ENCODE measurements at regions not wholly inside any gene's neighbourhood (a gene's known extent, or its start where the extent isn't known, plus 50 kb on each side); places are given as distances from the start of the nearest gene placed in this dataset.

DNA sequence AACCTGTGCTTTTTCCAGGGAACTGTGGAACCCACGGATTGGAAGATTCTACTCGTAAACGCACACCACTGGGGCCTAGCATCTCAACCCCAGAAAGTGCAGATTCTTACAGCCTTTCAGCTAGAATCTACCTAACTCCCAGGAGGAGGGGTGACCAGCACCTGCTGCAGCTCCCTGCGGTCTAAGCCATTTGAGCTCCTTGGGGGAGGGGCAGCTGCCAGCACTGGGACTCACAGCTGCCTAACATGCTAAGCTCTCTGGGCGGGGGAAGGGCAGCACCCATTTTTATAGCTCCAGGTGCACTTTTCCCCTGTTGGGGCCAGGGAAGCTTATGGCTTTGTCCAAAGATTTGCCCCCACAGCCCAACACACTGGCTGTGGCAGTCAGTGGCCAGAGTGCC is 595.7 kb upstream of the EPHA5 start:
- TF ChIP-seq CTCF (IDR thresholded peaks at IDR 0.05; ENCODE audit: insufficient read depth, low read length, poor library complexity, severe bottlenecking): no peak
- Histone ChIP-seq H3K4me3 (ENCODE audit: low read depth, low read length) (no peak overlapping the region), H3K36me3 (ENCODE audit: control insufficient read depth, insufficient read depth, low read length) (no peaks in the 10 kb centered on the region), H3K27me3 (ENCODE audit: control insufficient read depth, insufficient read depth, low read length) (no peaks in the 10 kb centered on the region)
- no peak for DNase-seq (ENCODE audit: low read depth)

DNA sequence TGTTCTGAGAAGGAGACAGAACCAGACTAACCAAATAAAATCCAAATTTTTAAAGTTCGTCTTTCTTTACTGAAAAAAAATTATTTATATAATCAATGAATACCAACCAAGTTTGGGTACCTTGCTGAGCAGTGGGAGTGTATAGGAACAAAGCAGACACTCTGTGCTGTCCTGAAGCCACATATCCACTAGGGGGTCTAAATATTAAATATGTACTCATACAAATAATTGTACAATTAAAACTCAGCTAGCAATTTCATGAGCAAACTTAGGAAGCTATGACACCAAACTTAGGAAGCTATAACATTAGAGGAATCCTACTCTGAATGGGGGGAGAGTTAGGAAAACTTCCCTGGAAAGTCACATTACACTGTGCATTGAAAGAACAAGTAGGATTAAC is 582.0 kb upstream of the EPHA5 start:
- no peak for DNase-seq (ENCODE audit: low read depth)
- H3K27me3 ChIP-seq (ENCODE audit: control insufficient read depth, insufficient read depth, low read length): no peaks in the 10 kb centered on the region
- H3K4me3 ChIP-seq (ENCODE audit: low read depth, low read length): no peak overlapping the region
- TF ChIP-seq CTCF (IDR thresholded peaks at IDR 0.05; ENCODE audit: insufficient read depth, low read length, poor library complexity, severe bottlenecking): no peak
- H3K36me3 ChIP-seq (ENCODE audit: control insufficient read depth, insufficient read depth, low read length): no peaks in the 10 kb centered on the region

- TF ChIP-seq CTCF (IDR thresholded peaks at IDR 0.05; ENCODE audit: insufficient read depth, low read length, poor library complexity, severe bottlenecking): no peak
- no peak overlapping the region for H3K4me3 ChIP-seq (ENCODE audit: low read depth, low read length)
- H3K27me3 ChIP-seq (ENCODE audit: control insufficient read depth, insufficient read depth, low read length): no peaks in the 10 kb centered on the region
- no peaks in the 10 kb centered on the region for H3K36me3 ChIP-seq (ENCODE audit: control insufficient read depth, insufficient read depth, low read length)
- no peak for DNase-seq (ENCODE audit: low read depth)
Measured at GRCh38 chr4:66246643-66247042, 576.4 kb upstream of the EPHA5 start.

DNA sequence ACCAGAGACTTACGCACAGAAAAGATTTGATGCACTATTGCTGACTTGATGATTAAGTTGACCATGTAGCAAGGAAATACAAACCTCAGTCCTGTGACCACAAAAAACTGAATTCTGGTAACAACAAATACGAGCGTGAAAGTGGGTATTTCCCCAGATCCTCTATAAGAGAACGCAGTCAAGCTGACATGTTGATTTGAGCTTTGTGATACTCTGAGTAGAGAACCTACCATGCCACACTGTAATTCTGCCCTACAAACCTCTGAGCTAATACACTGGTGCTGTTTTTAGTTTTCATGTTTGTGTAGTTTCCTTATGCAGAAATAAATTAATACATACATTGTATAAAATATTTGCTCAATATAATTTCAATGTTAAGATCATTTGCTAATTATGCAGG is 565.6 kb upstream of the EPHA5 start:
- Histone ChIP-seq H3K36me3 (ENCODE audit: control insufficient read depth, insufficient read depth, low read length) (no peaks in the 10 kb centered on the region), H3K27me3 (ENCODE audit: control insufficient read depth, insufficient read depth, low read length) (no peaks in the 10 kb centered on the region), H3K4me3 (ENCODE audit: low read depth, low read length) (no peak overlapping the region)
- no peak for DNase-seq (ENCODE audit: low read depth)
- no peak for TF ChIP-seq CTCF (IDR thresholded peaks at IDR 0.05; ENCODE audit: insufficient read depth, low read length, poor library complexity, severe bottlenecking)

- Histone ChIP-seq H3K36me3 (ENCODE audit: control insufficient read depth, insufficient read depth, low read length) (no peaks in the 10 kb centered on the region), H3K4me3 (ENCODE audit: low read depth, low read length) (no peak overlapping the region), H3K27me3 (ENCODE audit: control insufficient read depth, insufficient read depth, low read length) (no peaks in the 10 kb centered on the region)
- no peak for DNase-seq (ENCODE audit: low read depth)
- TF ChIP-seq CTCF (IDR thresholded peaks at IDR 0.05; ENCODE audit: insufficient read depth, low read length, poor library complexity, severe bottlenecking): no peak
Measured at GRCh38 chr4:66229885-66230284, 559.6 kb upstream of the EPHA5 start.

DNA sequence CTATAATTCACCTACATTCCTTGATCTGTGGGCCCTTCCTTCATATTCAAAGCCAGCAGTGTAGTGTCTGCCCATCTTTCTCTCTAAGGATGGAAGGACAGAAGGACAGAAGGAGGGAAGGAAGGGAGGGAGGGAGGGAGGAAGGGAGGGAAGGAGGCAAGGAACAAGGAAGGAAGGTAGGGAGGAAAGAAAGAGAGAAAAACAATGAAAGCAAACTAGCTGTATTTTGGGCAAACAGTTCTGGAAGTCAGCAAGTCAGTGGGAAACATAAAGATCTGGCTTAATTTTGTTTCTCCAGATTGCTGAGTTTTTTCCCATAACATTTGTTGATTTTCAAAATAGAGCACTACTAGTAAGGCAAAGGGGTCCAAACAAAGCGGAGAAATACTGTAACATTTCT is 555.2 kb upstream of the EPHA5 start:
- Histone ChIP-seq H3K27me3 (ENCODE audit: control insufficient read depth, insufficient read depth, low read length) (no peaks in the 10 kb centered on the region), H3K4me3 (ENCODE audit: low read depth, low read length) (no peak overlapping the region), H3K36me3 (ENCODE audit: control insufficient read depth, insufficient read depth, low read length) (no peaks in the 10 kb centered on the region)
- DNase-seq (ENCODE audit: low read depth): no peak
- TF ChIP-seq CTCF (IDR thresholded peaks at IDR 0.05; ENCODE audit: insufficient read depth, low read length, poor library complexity, severe bottlenecking): no peak
